KG1 (cell line): ENCODE measurements at regions not wholly inside any gene's neighbourhood (a gene's known extent, or its start where the extent isn't known, plus 50 kb on each side); places are given as distances from the start of the nearest gene placed in this dataset.

Source experiments
- DNase-seq: peaks from one replicate; lab custom pipeline; 2025; lab: John Stamatoyannopoulos, UW

GRCh38 chr2:103276869-103277268 is 515.0 kb downstream of the TMEM182 start:
- DNase-seq: no peak

- no peak for DNase-seq
These were observed 522.9 kb downstream of the TMEM182 start for GRCh38 chr2:103284750-103285149.

- no peak for DNase-seq
These were observed 523.5 kb downstream of the TMEM182 start for GRCh38 chr2:103285354-103285753.

GRCh38 chr2:103287746-103288145 is 525.9 kb downstream of the TMEM182 start:
- DNase-seq: no peak

GRCh38 chr2:103288696-103289095 is 526.9 kb downstream of the TMEM182 start:
- no peak for DNase-seq

- DNase-seq: no peak
These were observed 527.4 kb downstream of the TMEM182 start for GRCh38 chr2:103289105-103289725.

- DNase-seq: no peak
These were observed 530.7 kb downstream of the TMEM182 start for GRCh38 chr2:103292573-103292972.

- DNase-seq: no peak
These were observed 531.4 kb downstream of the TMEM182 start for GRCh38 chr2:103293067-103293741.

GRCh38 chr2:103293742-103294077 is 531.9 kb downstream of the TMEM182 start:
- no peak for DNase-seq

- DNase-seq: no peak
These were observed 532.6 kb downstream of the TMEM182 start for GRCh38 chr2:103294420-103294819.

GRCh38 chr2:103295591-103295990 is 533.8 kb downstream of the TMEM182 start:
- no peak for DNase-seq

GRCh38 chr2:103324671-103325070 is 562.8 kb downstream of the TMEM182 start:
- no peak for DNase-seq

- DNase-seq: no peak
These were observed 565.6 kb downstream of the TMEM182 start for GRCh38 chr2:103327386-103327785.

- DNase-seq: no peak
These were observed 566.1 kb downstream of the TMEM182 start for GRCh38 chr2:103327966-103328365.

GRCh38 chr2:103335403-103335802 is 573.6 kb downstream of the TMEM182 start:
- DNase-seq: no peak

GRCh38 chr2:103338819-103339218 is 577.0 kb downstream of the TMEM182 start:
- DNase-seq: no peak

- no peak for DNase-seq
These were observed 584.9 kb downstream of the TMEM182 start for GRCh38 chr2:103346780-103347179.

GRCh38 chr2:103353774-103354173 is 591.9 kb downstream of the TMEM182 start:
- no peak for DNase-seq

GRCh38 chr2:103355287-103355686 is 593.5 kb downstream of the TMEM182 start:
- DNase-seq: no peak

- DNase-seq: no peak
These were observed 599.9 kb downstream of the TMEM182 start for GRCh38 chr2:103361712-103362111.

GRCh38 chr2:103363639-103364038 is 601.8 kb downstream of the TMEM182 start:
- DNase-seq: no peak

GRCh38 chr2:103364177-103364576 is 602.3 kb downstream of the TMEM182 start:
- no peak for DNase-seq

GRCh38 chr2:103365071-103365470 is 603.2 kb downstream of the TMEM182 start:
- DNase-seq: no peak

GRCh38 chr2:103367877-103368276 is 606.0 kb downstream of the TMEM182 start:
- no peak for DNase-seq
